ENCODE measurements at regions not wholly inside any gene's neighbourhood (a gene's known extent, or its start where the extent isn't known, plus 50 kb on each side); places are given as distances from the start of the nearest gene placed in this dataset.

DNA sequence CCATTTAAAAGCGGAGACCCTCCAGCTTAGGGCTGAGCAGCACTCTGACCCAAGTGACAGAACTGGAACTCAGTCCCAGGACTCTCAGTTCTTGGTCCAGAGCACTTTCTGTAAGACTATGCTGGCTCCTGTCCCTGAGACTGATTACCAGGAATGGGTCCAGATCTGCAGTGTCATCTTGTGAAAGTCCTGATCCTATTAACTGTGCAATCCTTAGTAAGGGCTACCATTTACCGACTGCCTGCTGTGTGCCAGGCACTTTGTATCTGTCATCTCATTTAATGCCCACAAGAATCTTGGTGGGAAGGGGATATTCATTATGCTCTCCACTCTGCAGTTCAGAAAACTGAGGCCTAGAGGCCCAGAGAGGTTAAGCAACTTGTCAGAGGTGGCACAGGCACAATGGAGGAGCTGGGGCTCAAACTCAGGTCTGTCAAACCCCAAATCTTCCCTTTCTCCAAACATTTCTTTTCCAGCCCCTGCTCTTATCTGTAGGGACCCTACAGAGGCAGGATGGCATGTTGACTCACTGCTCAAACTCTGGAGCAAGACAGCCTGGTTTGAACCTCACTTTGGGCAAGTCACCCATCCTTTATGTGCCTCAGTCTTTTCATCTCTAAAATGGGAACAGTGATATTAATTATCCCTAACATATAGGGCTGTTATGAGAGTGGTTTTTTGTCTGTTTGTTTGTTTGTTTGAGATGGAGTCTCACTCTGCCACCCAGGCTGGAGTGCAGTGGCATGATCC is 57.6 kb upstream of the IFNLR1 start:
- TF ChIP-seq, protein P1, sequence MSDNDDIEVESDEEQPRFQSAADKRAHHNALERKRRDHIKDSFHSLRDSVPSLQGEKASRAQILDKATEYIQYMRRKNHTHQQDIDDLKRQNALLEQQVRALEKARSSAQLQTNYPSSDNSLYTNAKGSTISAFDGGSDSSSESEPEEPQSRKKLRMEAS (IDR thresholded peaks at IDR 0.05) = no peak
- TF ChIP-seq YY1 (IDR thresholded peaks at IDR 0.05; ENCODE audit: low read depth) = no peak
- TF ChIP-seq TAF1 (IDR thresholded peaks at IDR 0.05; ENCODE audit: low read depth) = no peak
- no peak for TF ChIP-seq NFIC (IDR thresholded peaks at IDR 0.05)
- TF ChIP-seq, protein P2, sequence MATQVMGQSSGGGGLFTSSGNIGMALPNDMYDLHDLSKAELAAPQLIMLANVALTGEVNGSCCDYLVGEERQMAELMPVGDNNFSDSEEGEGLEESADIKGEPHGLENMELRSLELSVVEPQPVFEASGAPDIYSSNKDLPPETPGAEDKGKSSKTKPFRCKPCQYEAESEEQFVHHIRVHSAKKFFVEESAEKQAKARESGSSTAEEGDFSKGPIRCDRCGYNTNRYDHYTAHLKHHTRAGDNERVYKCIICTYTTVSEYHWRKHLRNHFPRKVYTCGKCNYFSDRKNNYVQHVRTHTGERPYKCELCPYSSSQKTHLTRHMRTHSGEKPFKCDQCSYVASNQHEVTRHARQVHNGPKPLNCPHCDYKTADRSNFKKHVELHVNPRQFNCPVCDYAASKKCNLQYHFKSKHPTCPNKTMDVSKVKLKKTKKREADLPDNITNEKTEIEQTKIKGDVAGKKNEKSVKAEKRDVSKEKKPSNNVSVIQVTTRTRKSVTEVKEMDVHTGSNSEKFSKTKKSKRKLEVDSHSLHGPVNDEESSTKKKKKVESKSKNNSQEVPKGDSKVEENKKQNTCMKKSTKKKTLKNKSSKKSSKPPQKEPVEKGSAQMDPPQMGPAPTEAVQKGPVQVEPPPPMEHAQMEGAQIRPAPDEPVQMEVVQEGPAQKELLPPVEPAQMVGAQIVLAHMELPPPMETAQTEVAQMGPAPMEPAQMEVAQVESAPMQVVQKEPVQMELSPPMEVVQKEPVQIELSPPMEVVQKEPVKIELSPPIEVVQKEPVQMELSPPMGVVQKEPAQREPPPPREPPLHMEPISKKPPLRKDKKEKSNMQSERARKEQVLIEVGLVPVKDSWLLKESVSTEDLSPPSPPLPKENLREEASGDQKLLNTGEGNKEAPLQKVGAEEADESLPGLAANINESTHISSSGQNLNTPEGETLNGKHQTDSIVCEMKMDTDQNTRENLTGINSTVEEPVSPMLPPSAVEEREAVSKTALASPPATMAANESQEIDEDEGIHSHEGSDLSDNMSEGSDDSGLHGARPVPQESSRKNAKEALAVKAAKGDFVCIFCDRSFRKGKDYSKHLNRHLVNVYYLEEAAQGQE (IDR thresholded peaks at IDR 0.05; ENCODE audit: low read depth) = no peak
- TF ChIP-seq ZBTB7A (IDR thresholded peaks at IDR 0.05; ENCODE audit: low read depth) = no peak
- no peak for TF ChIP-seq FOXM1 (IDR thresholded peaks at IDR 0.05; ENCODE audit: borderline replicate concordance, low read depth)
- TF ChIP-seq EGR1 (IDR thresholded peaks at IDR 0.05) = no peak
- no peak for TF ChIP-seq TEAD4 (IDR thresholded peaks at IDR 0.05)
- TF ChIP-seq, protein P3, sequence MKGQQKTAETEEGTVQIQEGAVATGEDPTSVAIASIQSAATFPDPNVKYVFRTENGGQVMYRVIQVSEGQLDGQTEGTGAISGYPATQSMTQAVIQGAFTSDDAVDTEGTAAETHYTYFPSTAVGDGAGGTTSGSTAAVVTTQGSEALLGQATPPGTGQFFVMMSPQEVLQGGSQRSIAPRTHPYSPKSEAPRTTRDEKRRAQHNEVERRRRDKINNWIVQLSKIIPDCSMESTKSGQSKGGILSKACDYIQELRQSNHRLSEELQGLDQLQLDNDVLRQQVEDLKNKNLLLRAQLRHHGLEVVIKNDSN (IDR thresholded peaks at IDR 0.05) = no peak
- no peak for TF ChIP-seq TCF12 (IDR thresholded peaks at IDR 0.05; ENCODE audit: low read depth)
- TF ChIP-seq CEBPB (IDR thresholded peaks at IDR 0.05) = no peak
- no peak for TF ChIP-seq RAD21 (IDR thresholded peaks at IDR 0.05; ENCODE audit: low read depth)
- no peak for TF ChIP-seq CREB1 (IDR thresholded peaks at IDR 0.05; ENCODE audit: low read depth)
- TF ChIP-seq EP300 (IDR thresholded peaks at IDR 0.05; ENCODE audit: borderline replicate concordance) = no peak

DNA sequence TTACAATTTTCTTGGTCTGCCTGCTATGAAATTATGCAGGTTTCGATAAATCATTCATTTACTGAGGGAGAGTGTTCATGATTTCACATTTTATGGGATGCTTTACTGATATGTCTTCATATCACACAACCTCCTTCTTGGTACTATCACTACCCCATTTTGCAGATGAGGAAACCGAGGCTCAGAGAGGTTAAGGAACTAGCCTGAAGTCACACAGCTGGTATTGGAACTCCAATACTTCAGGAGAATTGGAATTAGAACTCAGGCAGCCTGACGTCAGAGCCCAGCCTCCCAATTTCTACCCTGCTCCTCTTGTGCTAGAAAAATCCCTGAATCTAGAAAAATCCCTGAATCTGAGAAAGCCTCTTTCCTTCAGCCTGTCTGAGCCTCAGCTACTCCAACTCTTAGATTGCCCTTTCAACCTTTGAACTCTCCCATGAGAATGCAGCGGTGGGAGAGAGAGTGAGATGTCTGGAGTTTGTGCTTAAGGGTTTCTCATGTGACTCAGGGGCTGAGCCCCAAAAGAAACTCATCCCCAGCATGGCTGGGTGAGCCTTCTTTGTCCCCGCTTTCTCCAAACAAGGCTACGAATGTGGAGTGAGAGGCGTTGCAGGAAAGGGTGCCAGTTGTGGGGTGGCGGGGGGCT is 50.8 kb upstream of the IFNLR1 start:
- TF ChIP-seq ZBTB7A (IDR thresholded peaks at IDR 0.05; ENCODE audit: low read depth) (no peak), YY1 (IDR thresholded peaks at IDR 0.05; ENCODE audit: low read depth) (no peak), NFIC (IDR thresholded peaks at IDR 0.05) (no peak), CREB1 (IDR thresholded peaks at IDR 0.05; ENCODE audit: low read depth) (no peak), RAD21 (IDR thresholded peaks at IDR 0.05; ENCODE audit: low read depth) (no peak), CEBPB (IDR thresholded peaks at IDR 0.05) (no peak), TEAD4 (IDR thresholded peaks at IDR 0.05) (no peak), EGR1 (IDR thresholded peaks at IDR 0.05) (no peak), TCF12 (IDR thresholded peaks at IDR 0.05; ENCODE audit: low read depth) (no peak), FOXM1 (IDR thresholded peaks at IDR 0.05; ENCODE audit: borderline replicate concordance, low read depth) (no peak), EP300 (IDR thresholded peaks at IDR 0.05; ENCODE audit: borderline replicate concordance) (no peak), TAF1 (IDR thresholded peaks at IDR 0.05; ENCODE audit: low read depth) (no peak)
- TF ChIP-seq, protein P1 (IDR thresholded peaks at IDR 0.05) = no peak
- TF ChIP-seq, protein P3 (IDR thresholded peaks at IDR 0.05) = no peak
- TF ChIP-seq, protein P2 (IDR thresholded peaks at IDR 0.05; ENCODE audit: low read depth) = no peak

DNA sequence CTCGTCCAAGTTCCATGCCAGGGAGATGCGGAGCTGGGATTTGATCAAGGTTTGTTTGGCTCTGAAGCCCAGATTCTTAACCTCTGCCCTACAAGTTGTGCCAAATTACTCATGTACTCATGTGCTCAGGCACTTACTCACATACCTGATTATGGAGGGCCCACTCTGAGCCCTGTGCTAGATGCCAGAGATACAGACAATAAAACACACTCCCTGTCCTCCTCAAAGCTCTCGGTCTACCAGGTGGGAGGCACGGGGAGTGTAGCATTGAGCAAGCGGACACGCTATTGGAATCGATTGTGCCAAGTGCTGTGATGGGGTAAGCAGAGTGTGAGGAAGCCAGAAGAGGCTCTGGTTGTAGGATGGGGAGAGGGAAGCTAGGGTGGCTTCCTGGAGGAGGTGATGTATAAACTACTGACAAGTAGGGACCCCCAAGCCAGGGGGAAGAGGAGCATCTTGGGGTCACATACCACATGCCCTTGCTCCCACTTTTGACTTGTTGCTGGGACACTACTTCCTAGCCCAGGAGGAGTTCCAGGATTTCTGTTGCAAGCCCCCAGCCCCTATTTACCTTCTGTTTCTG is 49.8 kb upstream of the IFNLR1 start:
- TF ChIP-seq CREB1 (IDR thresholded peaks at IDR 0.05; ENCODE audit: low read depth) = no peak
- TF ChIP-seq TAF1 (IDR thresholded peaks at IDR 0.05; ENCODE audit: low read depth) = no peak
- TF ChIP-seq, protein P3 (IDR thresholded peaks at IDR 0.05) = no peak
- no peak for TF ChIP-seq FOXM1 (IDR thresholded peaks at IDR 0.05; ENCODE audit: borderline replicate concordance, low read depth)
- TF ChIP-seq EGR1 (IDR thresholded peaks at IDR 0.05) = no peak
- TF ChIP-seq, protein P2 (IDR thresholded peaks at IDR 0.05; ENCODE audit: low read depth) = no peak
- TF ChIP-seq NFIC (IDR thresholded peaks at IDR 0.05) = no peak
- no peak for TF ChIP-seq TCF12 (IDR thresholded peaks at IDR 0.05; ENCODE audit: low read depth)
- TF ChIP-seq RAD21 (IDR thresholded peaks at IDR 0.05; ENCODE audit: low read depth) = no peak
- TF ChIP-seq ZBTB7A (IDR thresholded peaks at IDR 0.05; ENCODE audit: low read depth) = no peak
- no peak for TF ChIP-seq YY1 (IDR thresholded peaks at IDR 0.05; ENCODE audit: low read depth)
- TF ChIP-seq TEAD4 (IDR thresholded peaks at IDR 0.05) = no peak
- no peak for TF ChIP-seq EP300 (IDR thresholded peaks at IDR 0.05; ENCODE audit: borderline replicate concordance)
- no peak for TF ChIP-seq CEBPB (IDR thresholded peaks at IDR 0.05)
- TF ChIP-seq, protein P1 (IDR thresholded peaks at IDR 0.05) = no peak
